Neuron (in vitro differentiated cells): ENCODE measurements at regions not wholly inside any gene's neighbourhood (a gene's known extent, or its start where the extent isn't known, plus 50 kb on each side); places are given as distances from the start of the nearest gene placed in this dataset.

Source experiments
- H2AFZ ChIP-seq: one replicate; pipeline ENCODE4 v1.6.1; 2013; ENCODE audit warnings: low read depth, mild to moderate bottlenecking, inconsistent platforms, low read length, moderate library complexity
- H3K27me3 ChIP-seq: one replicate; pipeline ENCODE4 v1.6.1; 2013; ENCODE audit warnings: low read length; ENCODE audit not compliant: insufficient read depth
- H3K36me3 ChIP-seq: one replicate; pipeline ENCODE4 v1.6.1; 2013; ENCODE audit warnings: low read length; ENCODE audit not compliant: insufficient read depth
- H3K4me1 ChIP-seq: one replicate; pipeline ENCODE4 v1.6.1; 2013; ENCODE audit warnings: low read length; ENCODE audit not compliant: insufficient read depth
- H3K4me3 ChIP-seq: 2 replicates; pipeline ENCODE4 v1.5.1; 2013; ENCODE audit warnings: mild to moderate bottlenecking, low read length, moderate library complexity
- H3K9me3 ChIP-seq: one replicate; pipeline ENCODE4 v1.6.1; 2013; ENCODE audit warnings: low read length

- H3K9me3 ChIP-seq = no peaks in the 10 kb centered on the region
- peaks cover 3% of the 10 kb centered on the region for H3K27me3 ChIP-seq
- H2AFZ ChIP-seq = no peak overlapping the region
- H3K4me3 ChIP-seq = no peak overlapping the region
- H3K36me3 ChIP-seq = no peaks in the 10 kb centered on the region
- no peaks in the 10 kb centered on the region for H3K4me1 ChIP-seq
These were observed 274.8 kb upstream of the ST6GAL2 start for GRCh38 chr2:107160640-107161239.

GRCh38 chr2:107168141-107168540, 282.2 kb upstream of the ST6GAL2 start:
- Histone ChIP-seq H3K9me3 (no peaks in the 10 kb centered on the region), H3K4me1 (no peaks in the 10 kb centered on the region), H2AFZ (no peak overlapping the region), H3K4me3 (no peak overlapping the region), H3K27me3 (no peaks in the 10 kb centered on the region), H3K36me3 (no peaks in the 10 kb centered on the region)

GRCh38 chr2:107174171-107174570, 288.2 kb upstream of the ST6GAL2 start:
- no peak overlapping the region for H3K4me3 ChIP-seq
- no peaks in the 10 kb centered on the region for H3K36me3 ChIP-seq
- H3K27me3 ChIP-seq = no peaks in the 10 kb centered on the region
- H3K9me3 ChIP-seq = no peaks in the 10 kb centered on the region
- H2AFZ ChIP-seq = no peak overlapping the region
- no peaks in the 10 kb centered on the region for H3K4me1 ChIP-seq

GRCh38 chr2:107182981-107183380, 297.0 kb upstream of the ST6GAL2 start:
- Histone ChIP-seq H3K9me3 (no peaks in the 10 kb centered on the region), H3K27me3 (no peaks in the 10 kb centered on the region), H3K4me1 (no peaks in the 10 kb centered on the region), H3K36me3 (no peaks in the 10 kb centered on the region), H3K4me3 (no peak overlapping the region), H2AFZ (no peak overlapping the region)

- H3K4me3 ChIP-seq = no peak overlapping the region
- H3K4me1 ChIP-seq = no peaks in the 10 kb centered on the region
- H3K9me3 ChIP-seq = no peaks in the 10 kb centered on the region
- no peak overlapping the region for H2AFZ ChIP-seq
- no peaks in the 10 kb centered on the region for H3K27me3 ChIP-seq
- no peaks in the 10 kb centered on the region for H3K36me3 ChIP-seq
These were observed 301.9 kb upstream of the ST6GAL2 start for GRCh38 chr2:107187870-107188269.

GRCh38 chr2:107195631-107196030, 309.7 kb upstream of the ST6GAL2 start:
- H2AFZ ChIP-seq = no peak overlapping the region
- H3K27me3 ChIP-seq = no peaks in the 10 kb centered on the region
- H3K4me1 ChIP-seq = no peaks in the 10 kb centered on the region
- no peaks in the 10 kb centered on the region for H3K9me3 ChIP-seq
- no peak overlapping the region for H3K4me3 ChIP-seq
- no peaks in the 10 kb centered on the region for H3K36me3 ChIP-seq

GRCh38 chr2:107197594-107198294, 311.8 kb upstream of the ST6GAL2 start:
- H3K4me1 ChIP-seq = no peaks in the 10 kb centered on the region
- no peak overlapping the region for H3K4me3 ChIP-seq
- no peaks in the 10 kb centered on the region for H3K36me3 ChIP-seq
- H2AFZ ChIP-seq = no peak overlapping the region
- H3K27me3 ChIP-seq = no peaks in the 10 kb centered on the region
- H3K9me3 ChIP-seq = no peaks in the 10 kb centered on the region

GRCh38 chr2:107202962-107203591, 317.1 kb upstream of the ST6GAL2 start:
- Histone ChIP-seq H3K4me1 (no peaks in the 10 kb centered on the region), H3K36me3 (no peaks in the 10 kb centered on the region), H3K27me3 (no peaks in the 10 kb centered on the region)

GRCh38 chr2:107215401-107216350, 329.7 kb upstream of the ST6GAL2 start:
- no peaks in the 10 kb centered on the region for H3K9me3 ChIP-seq
- H3K4me1 ChIP-seq = no peaks in the 10 kb centered on the region
- H2AFZ ChIP-seq = no peak overlapping the region

More at GRCh38 chr2:107202962-107203591, 317.1 kb upstream of the ST6GAL2 start:
- Histone ChIP-seq H3K9me3 (no peaks in the 10 kb centered on the region), H2AFZ (no peak overlapping the region), H3K4me3 (no peak overlapping the region)

GRCh38 chr2:107218208-107218607, 332.2 kb upstream of the ST6GAL2 start:
- Histone ChIP-seq H3K27me3 (no peaks in the 10 kb centered on the region), H3K4me3 (no peak overlapping the region), H3K36me3 (no peaks in the 10 kb centered on the region), H3K4me1 (no peaks in the 10 kb centered on the region), H3K9me3 (no peaks in the 10 kb centered on the region), H2AFZ (no peak overlapping the region)

More at GRCh38 chr2:107215401-107216350, 329.7 kb upstream of the ST6GAL2 start:
- H3K4me3 ChIP-seq = no peak overlapping the region
- H3K27me3 ChIP-seq = no peaks in the 10 kb centered on the region
- H3K36me3 ChIP-seq = no peaks in the 10 kb centered on the region

- no peaks in the 10 kb centered on the region for H3K27me3 ChIP-seq
- H3K4me1 ChIP-seq = no peaks in the 10 kb centered on the region
- H3K36me3 ChIP-seq = no peaks in the 10 kb centered on the region
These were observed 336.5 kb upstream of the ST6GAL2 start for GRCh38 chr2:107222466-107222865.

GRCh38 chr2:107235491-107236254, 349.7 kb upstream of the ST6GAL2 start:
- no peaks in the 10 kb centered on the region for H3K4me1 ChIP-seq
- no peaks in the 10 kb centered on the region for H3K36me3 ChIP-seq
- no peaks in the 10 kb centered on the region for H3K9me3 ChIP-seq
- H3K27me3 ChIP-seq = no peaks in the 10 kb centered on the region
- H2AFZ ChIP-seq = no peak overlapping the region
- no peak overlapping the region for H3K4me3 ChIP-seq

More at GRCh38 chr2:107222466-107222865, 336.5 kb upstream of the ST6GAL2 start:
- no peak overlapping the region for H2AFZ ChIP-seq
- H3K4me3 ChIP-seq = no peak overlapping the region
- no peaks in the 10 kb centered on the region for H3K9me3 ChIP-seq
